HG03354 (cell line): ENCODE measurements at regions not wholly inside any gene's neighbourhood (a gene's known extent, or its start where the extent isn't known, plus 50 kb on each side); places are given as distances from the start of the nearest gene placed in this dataset.

ENCODE experiments used
- ATAC-seq: cut with Tn5 transposase; IDR thresholded peaks from one replicate; pipeline ENCODE4 v1.9.1; 2021; ENCODE audit warnings: mild to moderate bottlenecking; ENCODE audit not compliant: unreplicated experiment, poor library complexity, severe bottlenecking

DNA sequence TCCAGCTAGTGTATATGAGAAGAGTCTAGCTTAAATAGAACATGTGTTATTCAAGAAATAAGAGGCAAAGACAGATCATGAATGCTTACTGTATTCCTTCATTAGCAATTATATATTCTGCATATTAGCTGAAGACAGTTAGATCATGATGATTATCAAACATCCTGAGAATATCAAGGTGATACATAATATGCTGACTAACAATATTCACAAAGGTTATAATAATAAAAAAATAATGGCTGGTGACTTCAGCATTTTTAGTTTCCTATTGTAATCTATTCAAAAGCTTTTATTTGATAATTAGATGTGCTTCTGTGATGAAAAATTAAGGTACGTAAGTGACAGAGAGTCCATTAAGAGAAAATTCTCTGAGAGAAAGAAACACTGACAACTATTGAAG is 511.4 kb downstream of the PCDH17 start:
- ATAC-seq, result no peak

- no peak for ATAC-seq
Measured at GRCh38 chr13:58144616-58145015, 513.1 kb downstream of the PCDH17 start.

- no peak for ATAC-seq
Measured at GRCh38 chr13:58151452-58151851, 519.9 kb downstream of the PCDH17 start.

- no peak for ATAC-seq
Measured at GRCh38 chr13:58160980-58161379, 529.4 kb downstream of the PCDH17 start.

DNA sequence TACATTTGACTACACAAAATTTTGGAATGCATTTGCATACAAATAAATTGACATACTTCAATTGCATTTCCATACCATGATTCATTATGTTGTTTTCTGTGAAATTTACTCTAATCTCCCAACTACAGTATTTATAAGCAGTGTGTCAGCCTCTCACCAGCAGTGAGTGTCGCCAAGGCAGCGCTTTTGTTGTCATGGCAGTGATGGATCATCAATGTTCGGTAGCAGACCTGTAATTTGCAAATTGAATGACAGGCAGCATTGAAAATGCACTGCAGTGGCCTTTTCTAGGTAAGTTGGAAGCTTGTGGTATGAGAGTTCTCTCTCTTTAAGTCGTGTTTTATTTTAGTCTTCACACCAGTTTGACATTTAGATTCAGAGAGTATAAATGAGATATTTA is 534.1 kb downstream of the PCDH17 start:
- ATAC-seq, result no peak

DNA sequence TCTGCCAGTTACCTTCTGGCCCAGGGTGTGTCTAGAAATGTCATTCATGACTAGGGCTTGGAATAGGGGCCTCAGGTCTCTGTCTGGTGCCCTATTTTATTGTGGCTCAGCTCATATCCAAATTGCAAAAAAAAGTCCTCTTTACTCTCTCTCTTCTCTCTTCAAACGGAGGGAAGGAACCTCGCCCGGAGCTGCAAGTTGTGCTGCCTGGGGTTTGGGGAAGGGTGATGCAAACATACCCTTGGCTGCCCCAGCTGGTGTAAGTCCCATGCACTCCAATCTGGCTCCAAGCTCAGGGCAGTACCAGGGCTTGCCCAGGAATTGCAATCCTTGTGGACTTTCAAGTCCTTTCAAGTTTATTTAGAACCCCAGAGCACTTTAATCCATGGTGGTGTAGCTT is 549.6 kb downstream of the PCDH17 start:
- no peak for ATAC-seq

DNA sequence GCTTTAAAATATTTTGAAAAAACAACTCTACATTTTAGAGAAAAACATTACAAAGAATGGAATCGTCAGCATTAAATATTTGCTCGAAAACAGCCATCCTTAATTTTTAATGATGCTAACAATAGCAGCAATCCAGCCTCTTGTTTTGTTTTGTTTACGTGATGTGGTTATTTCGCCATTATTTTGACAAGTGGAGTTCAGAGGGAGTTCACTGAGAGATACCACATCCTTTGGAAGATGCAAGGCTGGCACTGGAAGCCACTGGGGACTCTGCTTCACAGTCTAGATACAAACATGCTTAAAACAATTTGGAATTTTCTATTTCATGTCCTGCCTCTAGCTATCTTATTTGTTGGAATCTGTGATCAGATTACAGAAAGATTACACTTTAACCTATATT is 556.3 kb downstream of the PCDH17 start:
- no peak for ATAC-seq

DNA sequence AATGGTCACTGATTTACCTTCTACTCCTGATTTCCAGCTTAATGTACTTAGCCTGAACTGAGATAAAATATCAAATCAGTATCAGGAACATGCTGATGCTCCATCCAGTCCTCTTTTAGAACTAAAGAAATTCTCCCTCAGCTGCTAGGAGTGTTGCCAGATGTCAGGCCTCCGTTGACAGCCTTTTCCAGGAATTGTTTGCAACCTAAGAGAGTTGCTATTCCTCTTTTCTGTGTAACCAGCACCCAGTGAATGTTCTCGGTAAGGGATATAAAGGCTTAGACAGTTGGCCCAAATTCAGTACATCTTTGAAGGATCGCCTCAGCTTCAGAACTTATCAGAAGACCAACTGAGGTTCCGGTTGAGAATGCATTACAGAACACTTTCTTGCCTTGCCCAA is 559.0 kb downstream of the PCDH17 start:
- ATAC-seq, result no peak

DNA sequence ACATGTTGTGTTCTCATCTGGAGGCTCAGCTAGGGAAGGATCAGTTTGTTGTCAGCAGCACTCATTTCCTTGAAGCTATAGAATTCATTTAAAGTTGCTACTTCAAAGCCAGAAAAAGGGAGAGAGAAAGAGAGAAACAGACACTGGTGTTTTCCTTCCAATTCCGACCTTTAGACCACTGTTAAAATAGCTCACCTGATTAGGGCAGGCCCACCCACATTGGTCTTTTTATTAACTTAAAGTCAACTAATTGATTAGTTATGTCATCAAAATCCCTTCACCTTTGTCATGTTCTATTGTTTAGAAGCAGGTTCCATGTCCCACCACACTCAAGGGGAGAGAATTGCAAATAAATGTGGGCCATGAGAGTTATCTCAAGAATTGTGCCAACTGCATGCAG is 560.2 kb downstream of the PCDH17 start:
- ATAC-seq, result no peak

- ATAC-seq, result no peak
Measured at GRCh38 chr13:58202099-58202498, 570.6 kb downstream of the PCDH17 start.

- ATAC-seq, result no peak
Measured at GRCh38 chr13:58207501-58207900, 576.0 kb downstream of the PCDH17 start.

GRCh38 chr13:58235454-58235853 is 603.9 kb downstream of the PCDH17 start:
- ATAC-seq, result no peak

GRCh38 chr13:58238972-58239773 is 607.6 kb downstream of the PCDH17 start:
- ATAC-seq, result no peak

- no peak for ATAC-seq
Measured at GRCh38 chr13:58239774-58240268, 608.3 kb downstream of the PCDH17 start.

DNA sequence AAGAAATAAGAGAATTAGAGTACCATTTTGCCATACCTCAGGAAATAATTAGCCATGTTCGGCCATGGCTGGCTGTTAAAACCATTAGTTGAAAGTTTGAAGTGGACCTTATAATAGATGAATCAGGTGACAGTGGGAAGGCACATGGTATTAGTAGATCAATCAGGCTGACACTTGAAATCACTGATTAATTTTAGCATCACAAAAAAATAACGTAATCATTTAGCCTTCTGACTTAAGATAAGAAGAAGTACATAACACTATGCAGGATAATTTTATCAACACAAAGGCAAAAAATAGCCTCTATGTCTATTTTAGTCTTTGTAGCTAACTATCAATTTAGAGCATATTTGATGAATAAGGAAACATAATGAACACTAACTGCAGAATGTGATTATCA is 615.5 kb downstream of the PCDH17 start:
- ATAC-seq, result no peak

DNA sequence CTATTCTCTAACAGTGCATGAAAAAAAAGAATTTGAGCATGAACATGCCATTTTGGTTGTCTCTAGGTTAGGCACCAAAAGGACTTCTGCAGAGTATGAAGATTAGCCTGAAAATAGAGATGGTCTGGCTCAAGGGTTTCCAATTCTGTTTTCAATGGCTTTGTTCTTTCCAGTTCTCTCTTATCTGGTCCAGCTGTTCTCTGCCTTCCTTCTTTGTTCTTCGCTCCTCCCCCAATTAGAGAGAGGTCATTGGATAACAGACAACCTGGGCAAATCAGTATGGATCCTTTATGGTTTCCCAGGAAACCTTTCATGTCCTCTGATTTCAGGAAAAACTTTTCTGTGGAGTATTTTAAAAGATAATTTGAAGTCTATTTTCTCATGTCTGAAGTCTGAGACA is 623.4 kb downstream of the PCDH17 start:
- no peak for ATAC-seq

GRCh38 chr13:58266271-58266670 is 634.7 kb downstream of the PCDH17 start:
- ATAC-seq, result no peak

GRCh38 chr13:58298556-58299135 is 667.1 kb downstream of the PCDH17 start:
- no peak for ATAC-seq

GRCh38 chr13:58300224-58300623 is 668.7 kb downstream of the PCDH17 start:
- no peak for ATAC-seq

DNA sequence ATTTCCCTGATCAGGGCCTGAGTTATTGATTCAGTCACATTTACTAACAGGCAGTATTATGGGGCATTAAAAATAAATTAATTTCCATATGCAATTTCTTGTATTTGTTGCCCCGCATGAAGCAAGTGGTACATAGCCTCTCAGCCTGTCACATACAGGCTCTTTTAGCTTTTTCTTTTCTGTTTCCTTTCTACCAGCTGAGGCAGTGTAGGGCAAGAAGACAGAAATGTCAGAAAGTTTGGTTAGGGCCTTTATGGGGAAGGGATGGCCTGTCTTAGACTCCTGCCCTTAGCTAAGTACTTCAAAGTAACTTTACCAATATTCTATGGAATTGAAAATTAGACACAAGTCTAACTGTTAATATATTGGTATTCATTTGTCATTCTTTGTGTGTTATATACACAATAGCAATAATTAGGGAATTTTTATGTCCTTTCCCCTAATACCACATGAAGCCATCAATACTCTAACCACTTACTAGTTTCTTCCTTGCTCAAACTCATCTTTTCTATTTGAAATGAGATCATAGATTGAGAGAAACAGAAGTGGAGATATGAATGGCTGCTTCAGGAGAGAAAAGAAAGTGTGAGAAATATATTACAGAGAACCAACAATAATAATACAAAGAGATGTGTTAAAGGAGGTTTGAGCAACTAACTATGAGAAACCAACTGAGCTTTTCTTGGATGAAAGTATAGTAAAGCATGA is 669.6 kb downstream of the PCDH17 start:
- ATAC-seq, result no peak

GRCh38 chr13:58302349-58302748 is 670.8 kb downstream of the PCDH17 start:
- ATAC-seq, result no peak
